SU-DHL-6 (cell line): ENCODE measurements at regions not wholly inside any gene's neighbourhood (a gene's known extent, or its start where the extent isn't known, plus 50 kb on each side); places are given as distances from the start of the nearest gene placed in this dataset.

Source experiments
- CTCF ChIP-seq: fragments of 200-600 bp; sonication (generic); IDR thresholded peaks from one replicate; pipeline ENCODE4 v1.5.1; 2017; ENCODE audit warnings: antibody characterized with exemption, mild to moderate bottlenecking, low read length, moderate library complexity; ENCODE audit not compliant: insufficient read depth, poor library complexity, severe bottlenecking
- EZH2phosphoT487 ChIP-seq: fragments of 200-600 bp; sonication (generic), shearing (Covaris generic); conservative IDR thresholded peaks from 2 replicates; pipeline ENCODE4 v1.6.1; 2018; ENCODE audit warnings: mild to moderate bottlenecking, antibody characterized with exemption, low read length, moderate library complexity, mixed read lengths

GRCh38 chr1:157368363-157368762, 184.0 kb downstream of the FCRL5 start:
- TF ChIP-seq CTCF, result no peak
- no peak for TF ChIP-seq EZH2phosphoT487
